Loucy (cell line): ENCODE measurements at regions not wholly inside any gene's neighbourhood (a gene's known extent, or its start where the extent isn't known, plus 50 kb on each side); places are given as distances from the start of the nearest gene placed in this dataset.

Source experiments
- H2AFZ ChIP-seq: fragments of 200-600 bp; sonication (generic); 2 replicates; pipeline ENCODE4 v1.6.0; 2016; ENCODE audit warnings: antibody characterized with exemption, mild to moderate bottlenecking, low read length, moderate library complexity
- H3F3A ChIP-seq: fragments of 200-600 bp; 2 replicates; pipeline ENCODE4 v1.6.0; 2016; ENCODE audit warnings: antibody characterized with exemption, low read depth, mild to moderate bottlenecking
- H3K27me3 ChIP-seq: fragments of 200-600 bp; sonication (generic); 2 replicates; pipeline ENCODE4 v1.6.1; 2014; ENCODE audit warnings: low read length, mild to moderate bottlenecking; ENCODE audit not compliant: insufficient read depth, poor library complexity, severe bottlenecking
- H3K36me3 ChIP-seq: fragments of 200-600 bp; sonication (generic); 2 replicates; pipeline ENCODE4 v1.6.1; 2016; ENCODE audit warnings: low read length; ENCODE audit not compliant: insufficient read depth
- H3K4me1 ChIP-seq: fragments of 200-600 bp; sonication (generic); 2 replicates; pipeline ENCODE4 v1.5.1; 2014; ENCODE audit warnings: low read length, mild to moderate bottlenecking; ENCODE audit not compliant: insufficient read depth, poor library complexity, severe bottlenecking
- H3K4me2 ChIP-seq: fragments of 200-600 bp; sonication (generic); 2 replicates; pipeline ENCODE4 v1.6.0; 2014; ENCODE audit warnings: antibody characterized with exemption, low read length, low read depth, mild to moderate bottlenecking; ENCODE audit not compliant: poor library complexity, severe bottlenecking
- H3K4me3 ChIP-seq: fragments of 200-600 bp; sonication (generic); 2 replicates; pipeline ENCODE4 v1.5.1; 2014; ENCODE audit warnings: low read length, mild to moderate bottlenecking, mixed read lengths; ENCODE audit not compliant: poor library complexity, severe bottlenecking
- H3K79me2 ChIP-seq: fragments of 200-600 bp; sonication (generic); 2 replicates; pipeline ENCODE4 v1.6.1; 2014; ENCODE audit warnings: low read length; ENCODE audit not compliant: insufficient read depth
- H3K9ac ChIP-seq: fragments of 200-600 bp; sonication (generic); 2 replicates; pipeline ENCODE4 v1.6.0; 2014; ENCODE audit warnings: mild to moderate bottlenecking, low read depth, low read length, moderate library complexity; ENCODE audit not compliant: poor library complexity, severe bottlenecking
- H3K9me2 ChIP-seq: fragments of 200-600 bp; sonication (generic); replicated peaks from 2 replicates; pipeline ENCODE4 v1.6.1; 2016; ENCODE audit warnings: low read depth, low read length, mixed read lengths
- H3K9me3 ChIP-seq: fragments of 200-600 bp; sonication (generic); 2 replicates; pipeline ENCODE4 v1.6.1; 2014; ENCODE audit warnings: mild to moderate bottlenecking, antibody characterized with exemption, low read length, low read depth; ENCODE audit not compliant: insufficient read depth
- H4K20me1 ChIP-seq: fragments of 200-600 bp; sonication (generic); 2 replicates; pipeline ENCODE4 v1.6.0; 2014; ENCODE audit warnings: antibody characterized with exemption, low read length, mild to moderate bottlenecking; ENCODE audit not compliant: insufficient read depth, poor library complexity, severe bottlenecking
- EZH2phosphoT487 ChIP-seq: fragments of 200-600 bp; IDR thresholded peaks from 2 replicates; pipeline ENCODE4 v1.6.1; 2018; ENCODE audit warnings: antibody characterized with exemption, mild to moderate bottlenecking, moderate library complexity, borderline replicate concordance
- TF ChIP-seq, protein P1 (sequence below): fragments of 200-600 bp; sonication (generic); conservative IDR thresholded peaks from 2 replicates; pipeline ENCODE4 v1.5.1; 2014; ENCODE audit warnings: mild to moderate bottlenecking, antibody characterized with exemption, low read length

DNA sequence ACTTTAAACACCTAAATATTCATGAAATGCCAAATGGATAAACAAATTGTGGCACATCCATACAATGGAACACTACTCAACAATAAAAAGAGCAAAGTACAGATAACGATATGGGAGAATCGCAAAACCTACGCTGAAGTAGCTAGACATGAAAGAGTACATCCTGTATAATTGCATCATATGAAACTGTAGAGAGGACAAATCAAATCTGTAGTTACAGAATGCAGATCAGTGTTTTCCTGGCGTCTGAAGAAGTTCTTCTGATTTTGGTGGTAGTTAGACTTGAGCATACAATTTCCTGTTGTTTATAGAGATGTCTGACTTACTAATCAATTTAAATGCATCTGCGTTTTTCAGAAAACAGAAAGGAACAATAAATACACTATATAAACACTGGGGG is 394.4 kb downstream of the SOCS6 start:
- Histone ChIP-seq H2AFZ (no peak overlapping the region), H3K9ac (no peak overlapping the region), H3F3A (no peaks in the 10 kb centered on the region), H3K4me3 (no peak overlapping the region), H4K20me1 (no peaks in the 10 kb centered on the region), H3K79me2 (no peaks in the 10 kb centered on the region), H3K4me1 (peaks cover 10% of the 10 kb centered on the region), H3K9me3 (no peaks in the 10 kb centered on the region), H3K27me3 (no peaks in the 10 kb centered on the region), H3K9me2 (no peaks in the 10 kb centered on the region), H3K36me3 (no peaks in the 10 kb centered on the region), H3K4me2 (no peak overlapping the region)
- no peak for TF ChIP-seq EZH2phosphoT487
- TF ChIP-seq, protein P1, sequence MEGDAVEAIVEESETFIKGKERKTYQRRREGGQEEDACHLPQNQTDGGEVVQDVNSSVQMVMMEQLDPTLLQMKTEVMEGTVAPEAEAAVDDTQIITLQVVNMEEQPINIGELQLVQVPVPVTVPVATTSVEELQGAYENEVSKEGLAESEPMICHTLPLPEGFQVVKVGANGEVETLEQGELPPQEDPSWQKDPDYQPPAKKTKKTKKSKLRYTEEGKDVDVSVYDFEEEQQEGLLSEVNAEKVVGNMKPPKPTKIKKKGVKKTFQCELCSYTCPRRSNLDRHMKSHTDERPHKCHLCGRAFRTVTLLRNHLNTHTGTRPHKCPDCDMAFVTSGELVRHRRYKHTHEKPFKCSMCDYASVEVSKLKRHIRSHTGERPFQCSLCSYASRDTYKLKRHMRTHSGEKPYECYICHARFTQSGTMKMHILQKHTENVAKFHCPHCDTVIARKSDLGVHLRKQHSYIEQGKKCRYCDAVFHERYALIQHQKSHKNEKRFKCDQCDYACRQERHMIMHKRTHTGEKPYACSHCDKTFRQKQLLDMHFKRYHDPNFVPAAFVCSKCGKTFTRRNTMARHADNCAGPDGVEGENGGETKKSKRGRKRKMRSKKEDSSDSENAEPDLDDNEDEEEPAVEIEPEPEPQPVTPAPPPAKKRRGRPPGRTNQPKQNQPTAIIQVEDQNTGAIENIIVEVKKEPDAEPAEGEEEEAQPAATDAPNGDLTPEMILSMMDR = no peak

DNA sequence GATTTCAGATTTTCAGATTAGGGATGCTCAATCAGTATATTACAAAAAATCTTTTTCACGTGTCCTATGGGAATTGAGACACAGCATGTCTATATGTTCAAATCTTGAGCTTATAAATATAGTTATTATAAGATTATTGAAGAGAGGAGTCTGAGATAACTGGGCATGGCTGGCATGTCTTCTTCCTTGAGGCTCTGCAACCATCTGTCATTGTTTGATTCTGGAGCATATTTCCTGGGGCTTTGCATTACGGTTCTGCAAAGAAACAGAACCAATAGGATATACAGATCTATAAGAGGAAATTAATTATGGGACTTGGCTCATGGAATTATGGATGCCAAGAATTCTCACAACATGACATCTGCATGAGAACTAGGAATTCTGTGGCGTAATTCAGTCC is 386.1 kb downstream of the SOCS6 start:
- Histone ChIP-seq H4K20me1 (no peaks in the 10 kb centered on the region), H3K4me1 (peaks cover 21% of the 10 kb centered on the region), H3K4me2 (no peak overlapping the region), H3F3A (no peaks in the 10 kb centered on the region), H3K79me2 (no peaks in the 10 kb centered on the region), H3K4me3 (no peak overlapping the region), H3K36me3 (no peaks in the 10 kb centered on the region), H3K9ac (no peak overlapping the region), H3K9me2 (no peaks in the 10 kb centered on the region), H3K27me3 (peaks cover 13% of the 10 kb centered on the region), H2AFZ (no peak overlapping the region), H3K9me3 (peaks cover 10% of the 10 kb centered on the region; the same call in 1 of the 2 replicates)
- no peak for TF ChIP-seq EZH2phosphoT487
- TF ChIP-seq, protein P1 = no peak

DNA sequence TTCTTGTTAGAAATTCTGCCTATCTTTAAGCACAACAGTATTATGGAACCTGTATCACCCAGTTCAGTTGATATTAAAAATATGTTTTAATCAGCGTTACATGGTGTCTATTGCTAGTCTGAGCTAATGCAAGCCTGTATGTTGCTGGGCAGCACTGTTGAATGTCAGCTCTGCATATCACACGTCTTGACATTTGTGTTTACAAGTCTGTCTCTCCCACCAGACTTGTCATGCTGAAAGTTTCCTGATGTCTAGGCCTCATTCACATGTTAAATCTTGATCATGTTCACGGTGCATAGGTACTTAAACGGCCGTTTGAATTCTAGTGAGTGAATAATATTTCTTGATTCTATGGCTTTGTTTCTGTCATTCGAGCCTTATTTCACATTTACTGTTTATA is 385.0 kb downstream of the SOCS6 start:
- H3K27me3 ChIP-seq = peaks cover 18% of the 10 kb centered on the region
- H3K36me3 ChIP-seq = no peaks in the 10 kb centered on the region
- no peaks in the 10 kb centered on the region for H3K9me2 ChIP-seq
- no peak overlapping the region for H3K4me3 ChIP-seq
- no peaks in the 10 kb centered on the region for H4K20me1 ChIP-seq
- TF ChIP-seq, protein P1 = no peak
- no peak for TF ChIP-seq EZH2phosphoT487
- H3F3A ChIP-seq = no peaks in the 10 kb centered on the region
- no peak overlapping the region for H3K4me2 ChIP-seq
- H3K79me2 ChIP-seq = no peaks in the 10 kb centered on the region
- H2AFZ ChIP-seq = no peak overlapping the region
- peaks cover 21% of the 10 kb centered on the region; the same call in 1 of the 2 replicates for H3K9me3 ChIP-seq
- peaks cover 21% of the 10 kb centered on the region for H3K4me1 ChIP-seq
- H3K9ac ChIP-seq = no peak overlapping the region
